Inflammatory macrophage (primary cell): ENCODE measurements at regions not wholly inside any gene's neighbourhood (a gene's known extent, or its start where the extent isn't known, plus 50 kb on each side); places are given as distances from the start of the nearest gene placed in this dataset.
A peak's percentile ranks its signal among the peaks of the same experiment; 100 is the strongest.

Experiments used
- DNase-seq, 2 donors: peaks; one replicate each; pipeline ENCODE4 v3.0.0-alpha.2; 2020 to 2022

- DNase-seq = no peak
Measured at GRCh38 chr1:234932106-234932505, 196.5 kb downstream of the TOMM20 start.

- DNase-seq = no peak
Measured at GRCh38 chr1:234931404-234931973, 197.1 kb downstream of the TOMM20 start.

GRCh38 chr1:234929369-234929768 lies 199.3 kb downstream of the TOMM20 start:
- no peak for DNase-seq

GRCh38 chr1:234928642-234929041 lies 200.0 kb downstream of the TOMM20 start:
- no peak for DNase-seq

- no peak for DNase-seq
Measured at GRCh38 chr1:234927971-234928640, 200.5 kb downstream of the TOMM20 start.

- DNase-seq = no peak
Measured at GRCh38 chr1:234927312-234927970, 201.2 kb downstream of the TOMM20 start.

GRCh38 chr1:234926559-234927311 lies 201.9 kb downstream of the TOMM20 start:
- DNase-seq = peak; percentile 35 to 48

GRCh38 chr1:234926264-234926558 lies 202.4 kb downstream of the TOMM20 start:
- DNase-seq = no peak

- DNase-seq = peak; percentile 45 to 48
Measured at GRCh38 chr1:234925440-234926263, 203.0 kb downstream of the TOMM20 start.

- DNase-seq = peak in 1 of 2 donors; percentile 24
Measured at GRCh38 chr1:234924450-234925355, 203.9 kb downstream of the TOMM20 start.

- DNase-seq = no peak
Measured at GRCh38 chr1:234923626-234924025, 205.0 kb downstream of the TOMM20 start.

- DNase-seq = no peak
Measured at GRCh38 chr1:234922987-234923386, 205.7 kb downstream of the TOMM20 start.

- DNase-seq = no peak
Measured at GRCh38 chr1:234921266-234922062, 207.2 kb downstream of the TOMM20 start.

GRCh38 chr1:234920843-234921140 lies 207.8 kb downstream of the TOMM20 start:
- DNase-seq = no peak

GRCh38 chr1:234920136-234920842 lies 208.3 kb downstream of the TOMM20 start:
- no peak for DNase-seq

GRCh38 chr1:234918961-234919761 lies 209.5 kb downstream of the TOMM20 start:
- DNase-seq = no peak

- DNase-seq = peak; percentile 44 to 49
Measured at GRCh38 chr1:234918181-234918841, 210.3 kb downstream of the TOMM20 start.

GRCh38 chr1:234917495-234918180 lies 211.0 kb downstream of the TOMM20 start:
- DNase-seq = no peak
